ENCODE measurements at regions not wholly inside any gene's neighbourhood (a gene's known extent, or its start where the extent isn't known, plus 50 kb on each side); places are given as distances from the start of the nearest gene placed in this dataset.

- TF ChIP-seq EP300 (IDR thresholded peaks at IDR 0.05) (no peak), CTCF (IDR thresholded peaks at IDR 0.05) (no peak)
Observed at GRCh38 chr3:105085506-105085905, 281.2 kb upstream of the ALCAM start.

Measured in sigmoid colon (tissue), 4 donors.